ENCODE measurements at regions not wholly inside any gene's neighbourhood (a gene's known extent, or its start where the extent isn't known, plus 50 kb on each side); places are given as distances from the start of the nearest gene placed in this dataset.

- TF ChIP-seq MAZ (IDR thresholded peaks at IDR 0.05; ENCODE audit: borderline replicate concordance, low read depth, low read length) = no peak
- TF ChIP-seq ELK1 (IDR thresholded peaks at IDR 0.05; ENCODE audit: borderline replicate concordance, low read depth, low read length) = no peak
- TF ChIP-seq MAFK (IDR thresholded peaks at IDR 0.05; ENCODE audit: low read depth, low read length) = no peak
- TF ChIP-seq RFX5 (IDR thresholded peaks at IDR 0.05; ENCODE audit: low read depth, low read length) = no peak
- TF ChIP-seq POLR2A (IDR thresholded peaks at IDR 0.05; ENCODE audit: low read depth, low read length) = no peak
- no peak for TF ChIP-seq SMC3 (IDR thresholded peaks at IDR 0.05; ENCODE audit: low read depth, low read length)
- TF ChIP-seq BHLHE40 (IDR thresholded peaks at IDR 0.05; ENCODE audit: low read depth, low read length) = no peak
- no peak for TF ChIP-seq NFE2L2 (IDR thresholded peaks at IDR 0.05; ENCODE audit: low read depth, low read length)
- TF ChIP-seq MXI1 (IDR thresholded peaks at IDR 0.05; ENCODE audit: borderline replicate concordance, low read depth, low read length) = no peak
- TF ChIP-seq USF2 (IDR thresholded peaks at IDR 0.05; ENCODE audit: low read depth, low read length) = no peak
- TF ChIP-seq CEBPB (IDR thresholded peaks at IDR 0.05; ENCODE audit: low read depth, low read length) = no peak
- no peak for TF ChIP-seq CHD1 (IDR thresholded peaks at IDR 0.05; ENCODE audit: low read depth, low read length)
- no peak for TF ChIP-seq RAD21 (IDR thresholded peaks at IDR 0.05; ENCODE audit: low read length)
- TF ChIP-seq RCOR1 (IDR thresholded peaks at IDR 0.05; ENCODE audit: insufficient replicate concordance, low read length) = no peak
- no peak for TF ChIP-seq FOS (IDR thresholded peaks at IDR 0.05; ENCODE audit: low read depth, low read length)
- no peak for TF ChIP-seq CTCF (conservative IDR thresholded peaks at IDR 0.05; ENCODE audit: low read depth, low read length)
- BruUV-seq (replicated peaks) = no TSS peak
- H3K9me3 ChIP-seq (ENCODE audit: control insufficient read depth, insufficient read depth, low read length) = peaks cover 18% of the 10 kb centered on the region
- no peak overlapping the region for H3K14ac ChIP-seq (replicated peaks; ENCODE audit: low read depth, low read length)
- in situ Hi-C loops (cut with MboI; ENCODE audit: low sequenced_read_pairs) (no loop called here), intact Hi-C loops (cut with micrococcal nuclease) (no loop called here), dilution Hi-C loops (cut with HindIII; ENCODE audit: low sequenced_read_pairs, unreplicated experiment) (no loop called here)
- H3K79me1 ChIP-seq (ENCODE audit: low read depth in 1 of 2, low read length in 2 of 2) = no peaks in the 10 kb centered on the region
- no peak overlapping the region for H2BK15ac ChIP-seq (ENCODE audit: low read depth, low read length)
- no peak overlapping the region for H3K4me3 ChIP-seq (ENCODE audit: insufficient read depth, low read depth, low read length)
- no peak overlapping the region for H2BK20ac ChIP-seq (ENCODE audit: low read depth, low read length)
- CTCF ChIA-PET = no interaction called here
- H3K4me2 ChIP-seq (ENCODE audit: low read depth, low read length) = no peak overlapping the region
- no peaks in the 10 kb centered on the region for H4K20me1 ChIP-seq (ENCODE audit: insufficient read depth, low read length)
- no peak overlapping the region for H2AK9ac ChIP-seq (replicated peaks; ENCODE audit: low read depth, low read length, poor library complexity)
- no CpG with 5 or more reads among the region's 1 CpG for WGBS, 2 experiments (ENCODE audit: extremely low coverage in 2 of 2, insufficient read length in 1 of 2)
- no peak overlapping the region for H2AK5ac ChIP-seq (ENCODE audit: low read depth, low read length)
- no peak for DNase-seq
- no peak overlapping the region for H3K23ac ChIP-seq (ENCODE audit: low read depth, low read length)
- H3K27ac ChIP-seq (ENCODE audit: insufficient read depth, low read length) = no peak overlapping the region
- no peak overlapping the region for H4K8ac ChIP-seq (ENCODE audit: low read depth in 2 of 2, low read length in 2 of 2)
- no peak overlapping the region for H3K9ac ChIP-seq (ENCODE audit: low read depth, low read length)
- no peak overlapping the region for H4K91ac ChIP-seq (ENCODE audit: insufficient read depth, low read depth, low read length)
- no peak overlapping the region for H3K56ac ChIP-seq (ENCODE audit: extremely low read depth, insufficient read depth, low read length)
- H3K36me3 ChIP-seq (ENCODE audit: control insufficient read depth, insufficient read depth, low read length) = no peaks in the 10 kb centered on the region
- no peak overlapping the region for H3K18ac ChIP-seq (ENCODE audit: low read depth, low read length)
- no peak overlapping the region for H2BK120ac ChIP-seq (ENCODE audit: low read depth, low read length)
- H3K9me1 ChIP-seq (ENCODE audit: insufficient read depth, low read length) = no peaks in the 10 kb centered on the region
- no peak overlapping the region for H2BK5ac ChIP-seq (ENCODE audit: low read depth, low read length, poor library complexity, severe bottlenecking)
- POLR2A ChIA-PET (ENCODE audit: unreplicated experiment) = no interaction called here
- H3K4me1 ChIP-seq (ENCODE audit: control insufficient read depth, insufficient read depth, low read length) = no peaks in the 10 kb centered on the region
- H4K5ac ChIP-seq (ENCODE audit: low read depth, low read length) = no peak overlapping the region
- no peak for ATAC-seq (ENCODE audit: low read depth)
- H3K4ac ChIP-seq (ENCODE audit: low read depth, low read length) = no peak overlapping the region
- no peaks in the 10 kb centered on the region for H3K27me3 ChIP-seq (ENCODE audit: control insufficient read depth, insufficient read depth, low read length)
- no peak overlapping the region for H2AFZ ChIP-seq (replicated peaks; ENCODE audit: low read length, poor library complexity)
Measured at GRCh38 chr3:19070325-19070724, 78.0 kb upstream of the KCNH8 start.
